ENCODE measurements at regions not wholly inside any gene's neighbourhood (a gene's known extent, or its start where the extent isn't known, plus 50 kb on each side); places are given as distances from the start of the nearest gene placed in this dataset.

GRCh38 chr16:35599429-35600160 is 2140.2 kb downstream of the TP53TG3F start:
- TF ChIP-seq CTCF (conservative IDR thresholded peaks at IDR 0.05) = no peak
- TF ChIP-seq ZFX (IDR thresholded peaks at IDR 0.05) = no peak

All from C4-2B (cell line).